HEK293 (cell line): ENCODE measurements at regions not wholly inside any gene's neighbourhood (a gene's known extent, or its start where the extent isn't known, plus 50 kb on each side); places are given as distances from the start of the nearest gene placed in this dataset.

Experiments
- CTCF ChIA-PET: fragments of 350-600 bp; formaldehyde crosslinking; extraction: SDS; loops from one replicate; lab custom pipeline; 2021; ENCODE audit warnings: antibody characterized with exemption; lab: Yijun Ruan, JAX
- POLR2A ChIA-PET: fragments of 300-600 bp; formaldehyde crosslinking; extraction: SDS; loops from one replicate; lab custom pipeline; 2020; ENCODE audit warnings: antibody characterized with exemption, inconsistent platforms; lab: Yijun Ruan, JAX
- H3K27ac ChIP-seq: fragments of 200-500 bp; sonication (Bioruptor generic); 2 replicates; pipeline ENCODE4 v1.5.1; 2014; ENCODE audit warnings: low read depth, low read length, control low read depth, inconsistent platforms; ENCODE audit errors: extremely low read depth
- H3K36me3 ChIP-seq, 2 experiments: fragments of 200-500 bp in 1 of 2; sonication (Bioruptor generic) in 1 of 2; 1 replicate in 1 of 2; 2 replicates in 1 of 2; pipeline ENCODE4 v1.5.1; 2014 to 2017; ENCODE audit warnings: inconsistent platforms in 2 of 2, low read length in 2 of 2; ENCODE audit not compliant: control insufficient read depth in 2 of 2, insufficient read depth in 1 of 2
- H3K4me1 ChIP-seq: fragments of 200-500 bp; sonication (Bioruptor generic); 2 replicates; pipeline ENCODE4 v1.5.1; 2014; ENCODE audit warnings: mild to moderate bottlenecking, low read length, inconsistent platforms; ENCODE audit not compliant: control insufficient read depth, insufficient read depth
- H3K4me3 ChIP-seq: 2 replicates; pipeline ENCODE4 v1.5.1; 2011; ENCODE audit warnings: low read depth, mild to moderate bottlenecking, control low read depth, low read length, moderate library complexity
- H3K9me3 ChIP-seq: fragments of 200-500 bp; sonication (Bioruptor generic); 2 replicates; pipeline ENCODE4 v1.5.1; 2014; ENCODE audit warnings: low read depth, low read length, inconsistent platforms; ENCODE audit not compliant: control insufficient read depth, insufficient read depth
- BCL11B ChIP-seq: fragments of 450-650 bp; formaldehyde crosslinking; IDR thresholded peaks from 2 replicates; pipeline ENCODE4 v1.5.1; 2016; ENCODE audit warnings: low read depth, missing biosample characterization, missing genetic modification characterization
- HOXD13 ChIP-seq: sonication (generic); formaldehyde crosslinking; IDR thresholded peaks from 2 replicates; pipeline ENCODE4 v1.8.0; 2022; ENCODE audit warnings: missing genetic modification reagents, borderline replicate concordance
- IKZF3 ChIP-seq: fragments of 450-650 bp; IDR thresholded peaks from 2 replicates; pipeline ENCODE4 v1.5.0; 2018; ENCODE audit warnings: missing biosample characterization, mild to moderate bottlenecking, missing genetic modification characterization, moderate library complexity
- PBX3 ChIP-seq: sonication (generic); formaldehyde crosslinking; IDR thresholded peaks from 2 replicates; pipeline ENCODE4 v1.8.1; 2022; ENCODE audit warnings: mild to moderate bottlenecking, moderate library complexity, missing genetic modification reagents
- SALL2 ChIP-seq: fragments of 450-650 bp; formaldehyde crosslinking; IDR thresholded peaks from 2 replicates; pipeline ENCODE4 v1.5.0; 2017; ENCODE audit warnings: missing biosample characterization, mild to moderate bottlenecking, missing genetic modification characterization, borderline replicate concordance
- YY2 ChIP-seq: fragments of 450-650 bp; formaldehyde crosslinking; IDR thresholded peaks from 2 replicates; pipeline ENCODE4 v1.5.1; 2016; ENCODE audit warnings: missing biosample characterization, missing genetic modification characterization
- ZNF114 ChIP-seq: fragments of 450-650 bp; formaldehyde crosslinking; IDR thresholded peaks from 2 replicates; pipeline ENCODE4 v1.5.0; 2017; ENCODE audit warnings: missing biosample characterization, missing genetic modification characterization
- ZNF221 ChIP-seq: fragments of 450-650 bp; formaldehyde crosslinking; IDR thresholded peaks from 2 replicates; pipeline ENCODE4 v1.5.1; 2017; ENCODE audit warnings: missing biosample characterization, missing genetic modification characterization, borderline replicate concordance
- ZNF248 ChIP-seq: fragments of 450-650 bp; formaldehyde crosslinking; IDR thresholded peaks from 2 replicates; pipeline ENCODE4 v1.5.1; 2017; ENCODE audit warnings: missing biosample characterization, missing genetic modification characterization
- ZNF280C ChIP-seq: fragments of 450-650 bp; formaldehyde crosslinking; IDR thresholded peaks from 2 replicates; pipeline ENCODE4 v1.5.1; 2016; ENCODE audit warnings: missing biosample characterization, missing genetic modification characterization
- ZNF311 ChIP-seq: fragments of 450-650 bp; formaldehyde crosslinking; IDR thresholded peaks from 2 replicates; pipeline ENCODE4 v1.5.1; 2017; ENCODE audit warnings: missing biosample characterization, missing genetic modification characterization, borderline replicate concordance
- ZNF354C ChIP-seq: fragments of 450-650 bp; formaldehyde crosslinking; IDR thresholded peaks from 2 replicates; pipeline ENCODE4 v1.5.1; 2016; ENCODE audit warnings: missing biosample characterization, missing genetic modification characterization, low read depth, borderline replicate concordance
- ZNF394 ChIP-seq: fragments of 450-650 bp; formaldehyde crosslinking; IDR thresholded peaks from 2 replicates; pipeline ENCODE4 v1.5.1; 2016; ENCODE audit warnings: missing biosample characterization, missing genetic modification characterization, mild to moderate bottlenecking, moderate library complexity, borderline replicate concordance
- ZNF473 ChIP-seq: fragments of 450-650 bp; formaldehyde crosslinking; IDR thresholded peaks from 2 replicates; pipeline ENCODE4 v1.5.1; 2017; ENCODE audit warnings: missing biosample characterization, missing genetic modification characterization
- ZNF521 ChIP-seq: fragments of 450-650 bp; formaldehyde crosslinking; IDR thresholded peaks from 2 replicates; pipeline ENCODE4 v1.5.1; 2017; ENCODE audit warnings: missing biosample characterization, mild to moderate bottlenecking, missing genetic modification characterization
- ZNF571 ChIP-seq: fragments of 450-650 bp; formaldehyde crosslinking; IDR thresholded peaks from 2 replicates; pipeline ENCODE4 v1.5.0; 2017; ENCODE audit warnings: missing biosample characterization, missing genetic modification characterization
- ZNF585B ChIP-seq: fragments of 450-650 bp; formaldehyde crosslinking; IDR thresholded peaks from 2 replicates; pipeline ENCODE4 v1.5.1; 2016; ENCODE audit warnings: missing biosample characterization, missing genetic modification characterization
- ZNF707 ChIP-seq: fragments of 450-650 bp; formaldehyde crosslinking; IDR thresholded peaks from 2 replicates; pipeline ENCODE4 v1.5.1; 2016; ENCODE audit warnings: missing biosample characterization, missing genetic modification characterization
- ZNF777 ChIP-seq: fragments of 450-650 bp; formaldehyde crosslinking; IDR thresholded peaks from 2 replicates; pipeline ENCODE4 v1.5.1; 2017; ENCODE audit warnings: missing biosample characterization, missing genetic modification characterization, borderline replicate concordance
- ZNF830 ChIP-seq: fragments of 450-650 bp; IDR thresholded peaks from 2 replicates; pipeline ENCODE4 v1.5.0; 2018; ENCODE audit warnings: missing biosample characterization, missing genetic modification characterization, low read depth, mild to moderate bottlenecking, moderate library complexity
- ZXDB ChIP-seq: fragments of 450-650 bp; formaldehyde crosslinking; IDR thresholded peaks from 2 replicates; pipeline ENCODE4 v1.5.1; 2016; ENCODE audit warnings: missing biosample characterization, missing genetic modification characterization
- TF ChIP-seq, protein P1 (sequence below): fragments of 450-650 bp; formaldehyde crosslinking; IDR thresholded peaks from 2 replicates; pipeline ENCODE4; 2016; ENCODE audit warnings: missing biosample characterization, missing genetic modification characterization
- TF ChIP-seq, protein P2 (sequence below): fragments of 450-650 bp; formaldehyde crosslinking; IDR thresholded peaks from 2 replicates; pipeline ENCODE4 v1.5.1; 2017; ENCODE audit warnings: missing biosample characterization, mild to moderate bottlenecking, missing genetic modification characterization, moderate library complexity

- TF ChIP-seq, protein P1, sequence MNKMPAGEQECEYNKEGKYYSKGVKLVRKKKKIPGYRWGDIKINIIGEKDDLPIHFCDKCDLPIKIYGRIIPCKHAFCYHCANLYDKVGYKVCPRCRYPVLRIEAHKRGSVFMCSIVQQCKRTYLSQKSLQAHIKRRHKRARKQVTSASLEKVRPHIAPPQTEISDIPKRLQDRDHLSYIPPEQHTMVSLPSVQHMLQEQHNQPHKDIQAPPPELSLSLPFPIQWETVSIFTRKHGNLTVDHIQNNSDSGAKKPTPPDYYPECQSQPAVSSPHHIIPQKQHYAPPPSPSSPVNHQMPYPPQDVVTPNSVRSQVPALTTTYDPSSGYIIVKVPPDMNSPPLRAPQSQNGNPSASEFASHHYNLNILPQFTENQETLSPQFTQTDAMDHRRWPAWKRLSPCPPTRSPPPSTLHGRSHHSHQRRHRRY (tag by site-specific recombination) = no peak
- TF ChIP-seq ZNF571 (tag by site-specific recombination) = no peak
- no peak for TF ChIP-seq ZXDB (tag by site-specific recombination)
- no peak for TF ChIP-seq BCL11B (tag by site-specific recombination)
- TF ChIP-seq HOXD13 (CRISPR knock-in tag) = no peak
- TF ChIP-seq ZNF473 = no peak
- TF ChIP-seq ZNF280C = no peak
- no peak for TF ChIP-seq ZNF394 (tag by site-specific recombination)
Observed at GRCh38 chr18:78670778-78671391, 308.7 kb upstream of the SALL3 start (continued).

- Histone ChIP-seq H3K27ac (no peak overlapping the region), H3K4me1 (no peaks in the 10 kb centered on the region), H3K9me3 (no peaks in the 10 kb centered on the region), H3K4me3 (no peak overlapping the region), H3K36me3 (no peaks in the 10 kb centered on the region)
- POLR2A ChIA-PET = no interaction called here
- CTCF ChIA-PET = no interaction called here
- TF ChIP-seq IKZF3 (tag by site-specific recombination) = no peak
- TF ChIP-seq YY2 (tag by site-specific recombination) = no peak
- TF ChIP-seq ZNF311 = no peak
- TF ChIP-seq, protein P2, sequence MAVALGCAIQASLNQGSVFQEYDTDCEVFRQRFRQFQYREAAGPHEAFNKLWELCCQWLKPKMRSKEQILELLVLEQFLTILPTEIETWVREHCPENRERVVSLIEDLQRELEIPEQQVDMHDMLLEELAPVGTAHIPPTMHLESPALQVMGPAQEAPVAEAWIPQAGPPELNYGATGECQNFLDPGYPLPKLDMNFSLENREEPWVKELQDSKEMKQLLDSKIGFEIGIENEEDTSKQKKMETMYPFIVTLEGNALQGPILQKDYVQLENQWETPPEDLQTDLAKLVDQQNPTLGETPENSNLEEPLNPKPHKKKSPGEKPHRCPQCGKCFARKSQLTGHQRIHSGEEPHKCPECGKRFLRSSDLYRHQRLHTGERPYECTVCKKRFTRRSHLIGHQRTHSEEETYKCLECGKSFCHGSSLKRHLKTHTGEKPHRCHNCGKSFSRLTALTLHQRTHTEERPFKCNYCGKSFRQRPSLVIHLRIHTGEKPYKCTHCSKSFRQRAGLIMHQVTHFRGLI (tag by site-specific recombination) = no peak
- TF ChIP-seq ZNF585B (tag by site-specific recombination) = no peak
- TF ChIP-seq ZNF707 (tag by site-specific recombination) = no peak
- no peak for TF ChIP-seq ZNF830
- no peak for TF ChIP-seq ZNF221 (tag by site-specific recombination)
- TF ChIP-seq ZNF248 (tag by site-specific recombination) = no peak
- no peak for TF ChIP-seq ZNF777
- TF ChIP-seq ZNF354C = no peak
- TF ChIP-seq PBX3 (CRISPR knock-in tag) = no peak
- no peak for TF ChIP-seq ZNF114 (tag by site-specific recombination)
- TF ChIP-seq ZNF521 = no peak
- no peak for TF ChIP-seq ZNF394 (tag by site-specific recombination)
- no peak for TF ChIP-seq SALL2 (tag by site-specific recombination)
Observed at GRCh38 chr18:78671551-78671950, 308.1 kb upstream of the SALL3 start.
